ENCODE measurements at regions not wholly inside any gene's neighbourhood (a gene's known extent, or its start where the extent isn't known, plus 50 kb on each side); places are given as distances from the start of the nearest gene placed in this dataset.

DNA sequence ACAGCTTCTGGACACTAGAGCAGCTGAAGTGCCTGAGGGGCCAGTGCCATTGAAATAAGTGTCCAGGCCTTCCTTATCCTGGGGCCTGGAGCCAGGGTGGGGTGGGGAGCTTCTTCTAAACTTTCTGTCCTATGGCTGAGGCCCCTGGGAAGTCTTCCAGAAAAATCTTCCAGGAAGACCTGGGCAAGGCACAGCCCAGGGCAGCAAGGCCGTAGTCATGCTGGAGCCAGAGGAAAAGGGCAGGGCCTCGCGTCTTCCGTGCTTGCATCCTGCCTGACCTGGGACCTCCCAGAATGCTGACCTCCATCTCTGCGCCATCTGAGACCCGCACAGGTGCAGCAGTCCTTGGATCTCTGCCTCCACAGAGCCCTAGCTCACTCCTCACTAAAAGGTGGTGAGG is 96.7 kb upstream of the SLC44A3 start:
- no peak for ATAC-seq (ENCODE audit: low read depth in 2 of 2)
- peaks cover 0 to 4% (median 0%) of the 10 kb centered on the region in 7 donors for H3K9me3 Mint-ChIP-seq

DNA sequence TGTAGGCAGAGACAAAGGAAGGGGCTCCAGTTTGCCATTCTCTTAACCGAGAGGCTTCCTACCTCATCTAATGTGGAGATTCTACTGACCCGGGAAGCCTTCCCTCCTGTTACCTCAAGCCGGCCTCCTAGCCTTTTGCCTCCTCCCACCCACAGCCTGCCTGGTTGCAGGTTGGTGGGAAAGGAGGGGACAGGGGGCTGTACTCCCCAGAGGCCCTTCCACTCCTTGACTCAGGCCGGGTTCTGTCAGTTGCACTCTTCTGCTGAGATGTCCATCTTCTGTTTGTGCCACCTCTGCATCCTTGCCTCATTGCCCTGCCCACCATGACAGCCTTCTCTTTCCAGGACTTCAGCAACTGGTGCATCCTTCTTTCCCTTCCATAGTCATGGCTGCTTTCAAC is 98.0 kb upstream of the SLC44A3 start:
- Histone ChIP-seq H3K4me3 (ENCODE audit: low read depth, low read length) (no peak overlapping the region), H3K27me3 (ENCODE audit: control insufficient read depth, insufficient read depth, low read length) (no peaks in the 10 kb centered on the region), H3K27ac (ENCODE audit: insufficient read depth, low read length, poor library complexity, severe bottlenecking) (no peak overlapping the region), H3K4me1 (ENCODE audit: control insufficient read depth, insufficient read depth, low read length, poor library complexity, severe bottlenecking) (no peaks in the 10 kb centered on the region), H3K9me3 (ENCODE audit: control insufficient read depth in 2 of 2, low read length in 2 of 2) (no peaks in the 10 kb centered on the region), H3K36me3 (ENCODE audit: control insufficient read depth, insufficient read depth, low read length) (no peaks in the 10 kb centered on the region)
- peaks cover 0 to 4% (median 0%) of the 10 kb centered on the region in 7 donors for H3K9me3 Mint-ChIP-seq
- H3K4me3 Mint-ChIP-seq, result no peak overlapping the region
- no peak for ATAC-seq (ENCODE audit: low read depth in 2 of 2)
- H3K27me3 Mint-ChIP-seq, result peaks cover 12% of the 10 kb centered on the region
- H3K4me1 Mint-ChIP-seq, result no peaks in the 10 kb centered on the region
- H3K36me3 Mint-ChIP-seq, result no peaks in the 10 kb centered on the region
- H3K27ac Mint-ChIP-seq, result no peak overlapping the region
- DNase-seq, result no peak

More for the DNA sequence above, 96.7 kb upstream of the SLC44A3 start:
- no peak for DNase-seq
- H3K4me1 Mint-ChIP-seq, result no peaks in the 10 kb centered on the region
- no peak overlapping the region for H3K4me3 Mint-ChIP-seq
- no peak overlapping the region for H3K27ac ChIP-seq (ENCODE audit: insufficient read depth, low read length, poor library complexity, severe bottlenecking)
- H3K36me3 ChIP-seq (ENCODE audit: control insufficient read depth, insufficient read depth, low read length), result no peaks in the 10 kb centered on the region
- peaks cover 12% of the 10 kb centered on the region for H3K27me3 Mint-ChIP-seq
- no peak overlapping the region for H3K4me3 ChIP-seq (ENCODE audit: low read depth, low read length)
- H3K9me3 ChIP-seq (ENCODE audit: control insufficient read depth in 2 of 2, low read length in 2 of 2), result no peaks in the 10 kb centered on the region
- no peaks in the 10 kb centered on the region for H3K36me3 Mint-ChIP-seq
- no peak overlapping the region for H3K27ac Mint-ChIP-seq
- H3K27me3 ChIP-seq (ENCODE audit: control insufficient read depth, insufficient read depth, low read length), result no peaks in the 10 kb centered on the region
- no peaks in the 10 kb centered on the region for H3K4me1 ChIP-seq (ENCODE audit: control insufficient read depth, insufficient read depth, low read length, poor library complexity, severe bottlenecking)

DNA sequence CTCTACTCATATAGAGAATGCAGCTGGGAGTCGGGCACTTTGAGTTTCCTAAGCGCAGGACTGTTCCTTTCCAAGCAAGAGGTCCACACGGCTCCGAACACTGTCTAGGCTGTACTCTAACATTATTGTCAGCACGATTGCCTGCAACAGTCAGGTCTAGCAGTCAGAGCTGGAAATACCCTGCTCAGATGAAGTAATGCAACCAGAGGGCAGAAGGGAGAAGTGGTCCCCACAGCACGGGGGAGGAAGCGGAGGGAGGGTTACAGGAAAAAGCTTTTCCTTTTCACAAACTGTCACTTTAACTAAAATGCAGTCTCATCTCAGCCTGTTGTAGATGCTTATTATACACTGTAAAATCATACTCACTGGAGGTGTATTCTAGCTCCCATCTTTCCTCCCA is 98.9 kb upstream of the SLC44A3 start:
- no peaks in the 10 kb centered on the region for H3K9me3 ChIP-seq (ENCODE audit: control insufficient read depth in 2 of 2, low read length in 2 of 2)
- Mint-ChIP-seq H3K27me3 (peaks cover 12% of the 10 kb centered on the region), H3K36me3 (no peaks in the 10 kb centered on the region), H3K4me3 (no peak overlapping the region), H3K27ac (peak overlapping the region in 1 of 3 donors; percentile 16), H3K9me3 (peaks cover 0 to 4% (median 0%) of the 10 kb centered on the region in 7 donors), H3K4me1 (no peaks in the 10 kb centered on the region)
- H3K27ac ChIP-seq (ENCODE audit: insufficient read depth, low read length, poor library complexity, severe bottlenecking), result no peak overlapping the region
- H3K36me3 ChIP-seq (ENCODE audit: control insufficient read depth, insufficient read depth, low read length), result no peaks in the 10 kb centered on the region
- DNase-seq (no peak), ATAC-seq (ENCODE audit: low read depth in 2 of 2) (peak in 1 of 2 donors; percentile 39)
- H3K27me3 ChIP-seq (ENCODE audit: control insufficient read depth, insufficient read depth, low read length), result no peaks in the 10 kb centered on the region
- H3K4me3 ChIP-seq (ENCODE audit: low read depth, low read length), result no peak overlapping the region
- no peaks in the 10 kb centered on the region for H3K4me1 ChIP-seq (ENCODE audit: control insufficient read depth, insufficient read depth, low read length, poor library complexity, severe bottlenecking)

DNA sequence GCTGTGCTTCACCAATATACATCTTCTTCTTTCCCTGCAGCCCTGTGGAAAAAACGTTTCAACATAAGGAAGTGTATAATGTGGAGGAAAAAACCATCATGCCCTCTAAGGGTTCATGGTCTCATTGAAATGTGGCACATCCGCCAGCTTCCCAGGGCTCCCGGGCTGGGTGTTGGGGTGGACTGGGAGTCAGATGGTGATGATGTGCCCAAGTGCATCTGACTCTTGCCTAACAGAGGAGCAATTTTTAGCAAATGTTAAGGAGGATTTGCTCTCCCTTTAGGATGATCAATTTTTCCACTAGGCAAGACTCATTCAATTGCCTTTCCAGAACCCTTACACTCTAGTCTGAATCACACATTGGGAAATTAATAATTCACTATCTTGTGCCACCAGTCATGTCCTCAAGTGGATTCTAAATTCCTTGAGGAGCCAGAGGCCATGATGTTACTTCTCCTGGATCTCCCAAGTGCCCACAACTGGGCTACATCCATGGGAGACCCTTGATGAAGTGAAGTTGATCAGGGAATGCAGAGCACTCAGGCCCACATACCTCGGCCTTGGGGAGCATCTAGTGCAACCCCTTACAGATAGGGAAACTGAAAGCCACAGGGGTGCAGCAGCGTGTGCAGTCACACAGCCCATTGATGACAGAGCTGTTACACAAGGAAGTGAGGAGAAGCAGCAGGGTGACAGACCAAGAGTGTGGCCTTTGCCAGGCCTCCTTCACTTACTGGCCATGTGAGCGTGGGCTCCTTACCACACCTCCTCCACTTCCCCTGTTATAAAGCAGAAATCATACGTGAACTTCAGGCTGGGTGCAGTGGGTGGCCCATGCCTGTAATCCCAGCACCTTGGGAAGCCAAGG is 100.0 kb upstream of the SLC44A3 start:
- H3K27me3 ChIP-seq (ENCODE audit: control insufficient read depth, insufficient read depth, low read length), result no peaks in the 10 kb centered on the region
- Mint-ChIP-seq H3K27me3 (peaks cover 12% of the 10 kb centered on the region), H3K9me3 (peaks cover 0 to 4% (median 0%) of the 10 kb centered on the region in 7 donors), H3K36me3 (no peaks in the 10 kb centered on the region), H3K27ac (no peak overlapping the region), H3K4me3 (no peak overlapping the region), H3K4me1 (no peaks in the 10 kb centered on the region)
- H3K36me3 ChIP-seq (ENCODE audit: control insufficient read depth, insufficient read depth, low read length), result no peaks in the 10 kb centered on the region
- H3K4me1 ChIP-seq (ENCODE audit: control insufficient read depth, insufficient read depth, low read length, poor library complexity, severe bottlenecking), result no peaks in the 10 kb centered on the region
- H3K9me3 ChIP-seq (ENCODE audit: control insufficient read depth in 2 of 2, low read length in 2 of 2), result no peaks in the 10 kb centered on the region
- no peak overlapping the region for H3K4me3 ChIP-seq (ENCODE audit: low read depth, low read length)
- peak in 1 of 3 donors; percentile 17 for DNase-seq
- H3K27ac ChIP-seq (ENCODE audit: insufficient read depth, low read length, poor library complexity, severe bottlenecking), result no peak overlapping the region
- peak; percentile 51 to 56 for ATAC-seq (ENCODE audit: low read depth in 2 of 2)

DNA sequence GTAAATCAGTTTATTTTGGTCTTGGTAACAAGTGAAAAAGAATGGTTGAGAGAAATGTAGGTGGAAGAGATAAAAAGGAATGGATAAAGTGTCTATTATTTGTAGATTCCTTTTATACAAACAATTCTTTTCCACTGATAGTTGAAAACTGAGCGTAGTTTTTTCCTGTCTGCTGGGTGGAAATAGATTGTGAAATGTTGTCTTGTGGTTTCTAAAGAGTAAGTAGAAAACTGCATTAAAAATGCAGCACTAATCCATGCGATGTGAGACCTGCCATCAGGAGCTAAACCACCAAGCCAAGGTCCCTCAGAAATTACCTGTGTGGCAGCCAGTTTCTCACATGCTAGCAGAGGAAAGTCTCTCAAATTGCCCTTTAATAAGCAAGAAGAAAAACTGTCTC is 103.2 kb upstream of the SLC44A3 start:
- Histone ChIP-seq H3K9me3 (ENCODE audit: control insufficient read depth in 2 of 2, low read length in 2 of 2) (no peaks in the 10 kb centered on the region), H3K27ac (ENCODE audit: insufficient read depth, low read length, poor library complexity, severe bottlenecking) (no peak overlapping the region), H3K36me3 (ENCODE audit: control insufficient read depth, insufficient read depth, low read length) (no peaks in the 10 kb centered on the region), H3K4me1 (ENCODE audit: control insufficient read depth, insufficient read depth, low read length, poor library complexity, severe bottlenecking) (no peaks in the 10 kb centered on the region), H3K4me3 (ENCODE audit: low read depth, low read length) (no peak overlapping the region), H3K27me3 (ENCODE audit: control insufficient read depth, insufficient read depth, low read length) (no peaks in the 10 kb centered on the region)
- Mint-ChIP-seq H3K27ac (no peak overlapping the region), H3K36me3 (no peaks in the 10 kb centered on the region), H3K9me3 (peaks cover 0 to 2% (median 0%) of the 10 kb centered on the region in 7 donors), H3K4me1 (no peaks in the 10 kb centered on the region), H3K4me3 (no peak overlapping the region), H3K27me3 (peaks cover 11% of the 10 kb centered on the region)
- DNase-seq (no peak), ATAC-seq (ENCODE audit: low read depth in 2 of 2) (no peak)

DNA sequence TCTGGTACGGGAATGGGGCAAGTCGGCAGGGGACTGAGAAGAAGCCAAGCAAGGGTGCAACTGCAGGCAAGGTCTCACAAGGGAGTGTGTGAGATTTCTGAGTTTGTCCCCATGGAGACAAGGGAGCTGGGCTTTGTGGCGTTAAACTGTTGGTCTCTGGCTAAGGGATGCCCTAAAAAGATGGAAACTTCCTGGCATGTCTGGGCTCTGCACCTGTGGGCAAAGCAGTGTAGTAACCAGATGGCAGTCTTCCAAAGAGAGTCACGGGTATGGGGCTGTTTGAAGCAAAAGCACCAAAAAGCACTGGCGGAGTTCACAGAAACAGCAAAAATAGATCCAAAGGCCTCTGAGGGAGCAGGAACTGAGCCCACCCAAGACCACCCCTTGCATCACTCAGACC is 104.8 kb upstream of the SLC44A3 start:
- ATAC-seq (ENCODE audit: low read depth in 2 of 2) (no peak), DNase-seq (no peak)
- H3K36me3 ChIP-seq (ENCODE audit: control insufficient read depth, insufficient read depth, low read length), result no peaks in the 10 kb centered on the region
- H3K27me3 Mint-ChIP-seq, result peaks cover 10% of the 10 kb centered on the region
- H3K4me1 Mint-ChIP-seq, result no peaks in the 10 kb centered on the region
- no peaks in the 10 kb centered on the region for H3K9me3 ChIP-seq (ENCODE audit: control insufficient read depth in 2 of 2, low read length in 2 of 2)
- no peaks in the 10 kb centered on the region for H3K27me3 ChIP-seq (ENCODE audit: control insufficient read depth, insufficient read depth, low read length)
- no peak overlapping the region for H3K4me3 Mint-ChIP-seq
- H3K4me1 ChIP-seq (ENCODE audit: control insufficient read depth, insufficient read depth, low read length, poor library complexity, severe bottlenecking), result no peaks in the 10 kb centered on the region
- H3K36me3 Mint-ChIP-seq, result no peaks in the 10 kb centered on the region
- H3K9me3 Mint-ChIP-seq, result peaks cover 0 to 2% (median 0%) of the 10 kb centered on the region in 7 donors
- no peak overlapping the region for H3K4me3 ChIP-seq (ENCODE audit: low read depth, low read length)
- no peak overlapping the region for H3K27ac ChIP-seq (ENCODE audit: insufficient read depth, low read length, poor library complexity, severe bottlenecking)
- H3K27ac Mint-ChIP-seq, result no peak overlapping the region

DNA sequence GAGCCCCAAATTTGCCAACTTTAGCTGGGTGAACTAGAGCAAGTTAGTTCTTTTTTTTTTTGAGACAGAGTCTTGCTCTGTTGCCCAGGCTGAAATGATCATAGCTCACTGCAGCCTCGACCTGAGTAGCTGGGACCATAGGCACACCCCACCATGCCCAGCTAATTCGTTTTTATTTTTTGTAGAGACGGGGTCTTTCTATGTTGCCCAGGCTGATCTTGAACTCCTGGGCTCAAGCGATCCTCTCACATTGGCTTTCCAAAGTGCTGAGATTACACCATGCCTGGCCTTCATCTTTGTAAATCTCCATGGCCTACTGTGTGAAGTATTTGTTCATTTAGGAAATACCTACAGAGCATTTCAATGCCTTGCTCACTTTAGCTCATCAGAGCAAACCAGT is 105.6 kb upstream of the SLC44A3 start:
- no peak overlapping the region for H3K27ac Mint-ChIP-seq
- no peaks in the 10 kb centered on the region for H3K9me3 ChIP-seq (ENCODE audit: control insufficient read depth in 2 of 2, low read length in 2 of 2)
- no peaks in the 10 kb centered on the region for H3K4me1 ChIP-seq (ENCODE audit: control insufficient read depth, insufficient read depth, low read length, poor library complexity, severe bottlenecking)
- no peaks in the 10 kb centered on the region for H3K36me3 Mint-ChIP-seq
- no peaks in the 10 kb centered on the region for H3K36me3 ChIP-seq (ENCODE audit: control insufficient read depth, insufficient read depth, low read length)
- peaks cover 10% of the 10 kb centered on the region for H3K27me3 Mint-ChIP-seq
- no peak overlapping the region for H3K4me3 Mint-ChIP-seq
- peaks cover 0 to 2% (median 0%) of the 10 kb centered on the region in 7 donors for H3K9me3 Mint-ChIP-seq
- ATAC-seq (ENCODE audit: low read depth in 2 of 2) (no peak), DNase-seq (no peak)
- no peaks in the 10 kb centered on the region for H3K27me3 ChIP-seq (ENCODE audit: control insufficient read depth, insufficient read depth, low read length)
- H3K4me1 Mint-ChIP-seq, result no peaks in the 10 kb centered on the region
- no peak overlapping the region for H3K4me3 ChIP-seq (ENCODE audit: low read depth, low read length)
- no peak overlapping the region for H3K27ac ChIP-seq (ENCODE audit: insufficient read depth, low read length, poor library complexity, severe bottlenecking)

DNA sequence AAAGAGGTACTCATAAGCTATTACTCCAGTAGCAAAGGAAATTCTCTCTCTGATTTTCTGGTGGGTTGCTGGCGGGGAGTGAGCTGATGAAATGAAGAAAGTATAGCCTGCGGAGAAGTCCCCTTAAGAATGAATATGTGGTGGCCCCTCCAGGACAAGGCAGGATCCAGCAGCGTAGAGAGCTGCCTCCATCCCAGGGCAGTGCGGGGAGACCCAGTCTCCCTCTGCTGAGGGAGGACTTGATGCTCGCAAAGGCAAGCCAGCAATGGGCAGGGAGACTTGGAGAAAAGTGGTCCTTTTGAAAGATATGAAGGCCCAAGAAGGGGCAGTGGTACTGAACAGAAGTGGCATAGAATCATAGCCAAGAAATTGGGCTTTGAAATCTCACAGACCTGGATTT is 106.0 kb upstream of the SLC44A3 start:
- no peak overlapping the region for H3K27ac Mint-ChIP-seq
- Histone ChIP-seq H3K4me3 (ENCODE audit: low read depth, low read length) (no peak overlapping the region), H3K9me3 (ENCODE audit: control insufficient read depth in 2 of 2, low read length in 2 of 2) (no peaks in the 10 kb centered on the region), H3K27me3 (ENCODE audit: control insufficient read depth, insufficient read depth, low read length) (no peaks in the 10 kb centered on the region), H3K27ac (ENCODE audit: insufficient read depth, low read length, poor library complexity, severe bottlenecking) (no peak overlapping the region), H3K4me1 (ENCODE audit: control insufficient read depth, insufficient read depth, low read length, poor library complexity, severe bottlenecking) (no peaks in the 10 kb centered on the region), H3K36me3 (ENCODE audit: control insufficient read depth, insufficient read depth, low read length) (no peaks in the 10 kb centered on the region)
- no peaks in the 10 kb centered on the region for H3K36me3 Mint-ChIP-seq
- no peak for DNase-seq
- H3K9me3 Mint-ChIP-seq, result peaks cover 0 to 2% (median 0%) of the 10 kb centered on the region in 7 donors
- peaks cover 9% of the 10 kb centered on the region for H3K27me3 Mint-ChIP-seq
- no peak for ATAC-seq (ENCODE audit: low read depth in 2 of 2)
- no peak overlapping the region for H3K4me3 Mint-ChIP-seq
- no peaks in the 10 kb centered on the region for H3K4me1 Mint-ChIP-seq

Measured in CD4-positive, CD25-positive, alpha-beta regulatory T cell (primary cell).